HG02571 (cell line): ENCODE measurements at regions not wholly inside any gene's neighbourhood (a gene's known extent, or its start where the extent isn't known, plus 50 kb on each side); places are given as distances from the start of the nearest gene placed in this dataset.
"Not testable (repeated sequence)": the region's sequence is repeated elsewhere in the genome, so short reads cannot be mapped to it uniquely, and the experiment has no call there.

ENCODE experiments used
- ATAC-seq: cut with Tn5 transposase; IDR thresholded peaks from one replicate; pipeline ENCODE4 v1.9.1; 2021; ENCODE audit warnings: mild to moderate bottlenecking, moderate library complexity; ENCODE audit not compliant: unreplicated experiment

DNA sequence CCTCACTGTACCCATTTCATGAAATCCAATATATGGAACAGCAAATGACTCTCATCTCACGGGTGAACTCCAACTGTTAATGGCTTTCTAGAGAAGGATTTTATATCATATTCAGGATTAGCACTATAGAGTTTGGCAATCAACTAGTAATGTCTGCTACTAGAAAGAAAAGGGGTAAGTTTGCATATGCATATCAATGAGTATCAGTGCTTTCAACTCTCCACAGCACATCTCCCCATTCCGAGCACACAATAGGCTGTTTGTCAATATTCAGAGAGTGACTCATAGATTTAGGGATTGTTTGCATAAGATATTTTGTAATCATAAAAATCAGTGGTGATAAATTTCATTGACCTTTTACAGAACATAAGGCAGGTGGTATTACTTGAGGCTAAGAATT, 163.2 kb upstream of the LMCD1 start:
- no peak for ATAC-seq

DNA sequence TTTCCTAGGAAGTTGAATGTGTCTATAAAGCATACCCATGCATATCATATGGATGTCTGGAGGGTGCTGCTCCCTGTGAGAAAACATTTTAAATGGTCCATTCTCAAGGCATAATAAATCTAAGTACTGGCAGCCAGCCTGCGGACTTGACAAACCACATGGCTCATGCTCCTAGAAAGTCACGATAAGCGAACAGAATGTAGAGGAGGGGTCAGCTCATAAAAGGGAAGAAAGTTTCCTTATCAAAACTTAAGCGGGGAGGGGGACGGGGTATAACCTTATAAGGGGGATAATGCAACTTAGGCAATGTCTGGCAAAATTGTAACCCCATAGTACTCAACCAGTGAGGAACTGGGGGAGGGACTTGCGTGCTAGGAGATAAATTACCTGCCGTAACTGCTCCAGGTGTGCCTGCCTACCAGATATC, 159.8 kb upstream of the LMCD1 start:
- no peak for ATAC-seq

DNA sequence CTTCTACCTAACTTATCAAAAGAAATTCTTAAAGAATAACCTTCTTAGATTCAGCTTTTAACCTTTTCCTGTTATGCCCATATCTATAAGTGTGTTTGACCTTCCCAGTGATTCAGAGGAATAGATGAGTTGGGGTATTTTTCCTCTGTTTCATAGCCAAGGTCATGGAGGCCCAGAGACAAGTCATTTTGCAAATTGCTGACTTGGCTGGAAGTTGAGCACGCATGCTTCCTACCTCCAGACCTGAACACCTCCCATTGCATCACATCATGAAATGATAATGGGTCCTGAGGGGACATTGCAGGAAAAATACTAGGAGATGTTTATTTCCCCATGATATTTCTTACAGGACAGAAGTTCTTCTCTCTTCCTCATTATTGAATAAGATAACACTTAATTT, 158.6 kb upstream of the LMCD1 start:
- ATAC-seq = no peak

GRCh38 chr3:8345398-8345797, 156.2 kb upstream of the LMCD1 start:
- no peak for ATAC-seq

- no peak for ATAC-seq
These were observed 153.5 kb upstream of the LMCD1 start for GRCh38 chr3:8348076-8348475.

GRCh38 chr3:8352475-8352874, 149.1 kb upstream of the LMCD1 start:
- ATAC-seq = no peak

DNA sequence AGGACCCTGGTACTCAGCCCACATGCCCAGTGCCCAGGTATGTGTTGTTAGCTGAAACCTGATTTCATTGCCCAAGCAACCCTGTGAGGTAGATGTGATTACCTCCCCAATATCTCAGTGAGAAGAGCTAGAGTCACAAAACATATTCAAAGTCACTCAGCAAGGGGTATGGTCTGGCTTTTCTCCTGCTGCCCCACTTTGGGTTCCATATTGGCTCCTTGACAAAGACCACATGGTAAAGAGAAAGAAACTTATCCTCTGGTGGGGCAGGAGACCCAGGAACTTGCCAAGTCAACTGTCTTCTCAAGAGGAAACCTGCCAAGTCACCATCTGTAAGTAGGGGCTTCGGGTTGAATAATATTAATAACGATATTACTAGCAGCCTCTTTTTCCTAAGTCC, 148.3 kb upstream of the LMCD1 start:
- ATAC-seq = no peak

DNA sequence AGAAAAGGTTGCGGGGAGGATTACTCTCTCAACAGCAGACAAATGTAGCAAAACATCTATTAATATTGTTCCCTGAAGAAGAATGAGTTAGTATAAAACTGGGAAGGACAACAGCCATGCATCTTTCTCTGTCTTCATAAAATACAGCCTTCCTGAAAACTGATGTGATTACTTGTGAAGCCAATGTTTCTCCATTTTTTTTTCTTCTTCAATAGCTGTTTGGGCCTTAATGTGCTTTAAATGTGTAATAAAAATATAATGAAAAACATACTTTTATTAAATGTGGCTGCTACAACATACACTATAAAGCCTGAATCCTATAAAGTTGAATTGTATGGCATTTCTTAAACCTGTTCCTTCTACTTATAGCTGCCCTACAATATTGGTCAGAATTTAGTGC, 146.3 kb upstream of the LMCD1 start:
- no peak for ATAC-seq

- not testable (repeated sequence) for ATAC-seq
These were observed 145.6 kb upstream of the LMCD1 start for GRCh38 chr3:8356066-8356465.

- ATAC-seq = no peak
These were observed 143.8 kb upstream of the LMCD1 start for GRCh38 chr3:8357859-8358258.

DNA sequence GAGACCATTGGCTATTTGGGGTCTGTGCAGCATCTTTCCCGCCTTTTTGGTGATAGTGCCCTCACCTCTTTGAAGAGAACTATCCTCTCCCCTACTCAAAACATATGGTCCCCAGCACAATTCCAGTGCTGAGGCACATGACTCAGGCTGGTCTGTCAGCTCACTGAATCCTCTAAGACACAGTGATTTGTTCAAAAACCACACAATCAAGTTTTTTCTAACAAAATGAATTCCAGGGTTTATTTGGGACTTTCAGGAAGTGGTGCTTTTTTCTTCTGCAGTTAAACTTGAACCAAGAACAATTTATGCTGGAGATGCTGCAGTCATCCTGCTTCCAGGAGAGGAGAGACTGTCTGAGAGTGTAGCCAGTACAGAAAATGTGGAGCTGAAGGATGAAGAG, 142.5 kb upstream of the LMCD1 start:
- no peak for ATAC-seq

DNA sequence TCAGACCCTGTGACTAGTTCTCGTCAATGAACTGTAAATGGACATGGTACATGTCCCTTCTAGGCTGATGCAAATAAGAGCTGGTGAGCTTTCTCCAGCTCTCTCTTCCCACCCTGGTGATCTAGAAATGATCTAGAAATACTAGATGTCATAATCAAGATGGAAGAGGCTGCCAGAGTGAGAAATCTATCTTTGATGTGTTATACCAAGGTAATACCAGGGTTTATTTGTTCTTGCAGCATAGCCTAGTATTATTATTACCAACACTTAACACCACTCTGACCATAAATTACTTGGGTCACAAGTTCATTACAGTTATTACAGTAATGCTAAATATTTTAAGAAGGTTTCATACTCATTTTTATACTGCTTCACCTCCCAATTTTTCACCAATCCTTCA, 138.4 kb upstream of the LMCD1 start:
- no peak for ATAC-seq

DNA sequence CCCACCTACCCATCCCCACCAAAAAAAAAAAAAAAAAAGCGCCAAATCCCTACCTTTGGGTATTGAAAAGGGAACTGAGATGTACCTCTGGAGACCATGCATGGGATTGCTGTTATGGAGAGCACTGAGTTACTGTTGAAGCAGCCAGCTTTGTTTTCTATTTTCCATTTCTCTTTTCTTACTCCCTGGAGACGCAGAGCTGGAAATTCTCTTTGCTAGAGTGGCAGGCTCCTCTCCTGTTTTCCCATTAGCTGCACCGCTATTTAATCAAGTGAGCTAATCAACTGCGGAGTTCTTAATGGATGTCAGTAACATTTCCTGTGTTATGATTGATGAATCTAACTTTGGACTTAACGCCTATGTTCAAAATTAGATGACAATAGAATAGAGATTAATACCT, 136.1 kb upstream of the LMCD1 start:
- no peak for ATAC-seq

- no peak for ATAC-seq
These were observed 135.3 kb upstream of the LMCD1 start for GRCh38 chr3:8366219-8366810.

- ATAC-seq = no peak
These were observed 133.0 kb upstream of the LMCD1 start for GRCh38 chr3:8368598-8368997.

- no peak for ATAC-seq
These were observed 132.0 kb upstream of the LMCD1 start for GRCh38 chr3:8369638-8370037.

GRCh38 chr3:8371085-8371551, 130.5 kb upstream of the LMCD1 start:
- ATAC-seq = no peak

DNA sequence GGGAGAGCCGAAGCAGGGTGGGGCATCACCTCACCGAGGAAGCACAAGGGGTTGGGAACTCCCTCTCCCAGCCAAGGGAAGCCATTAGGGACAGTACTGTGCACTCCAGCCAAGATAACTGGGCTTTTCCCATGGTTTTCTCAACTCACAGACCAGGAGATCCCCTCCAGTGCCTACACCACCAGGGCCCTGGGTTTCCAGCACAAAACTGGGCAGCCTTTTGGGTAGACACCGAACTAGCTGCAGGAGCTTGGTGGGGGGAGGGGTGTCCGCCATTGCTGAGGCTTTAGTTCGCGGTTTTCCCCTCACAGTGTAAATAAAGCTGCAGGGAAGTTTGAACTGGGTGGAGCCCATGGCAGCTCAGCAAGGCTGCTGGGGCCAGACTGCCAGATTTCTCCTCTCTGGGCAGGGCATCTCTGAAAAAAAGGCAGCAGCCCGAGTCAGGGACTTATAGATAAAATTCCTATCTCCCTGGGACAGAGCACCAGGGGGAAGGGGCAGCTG, 129.6 kb upstream of the LMCD1 start:
- ATAC-seq = no peak

DNA sequence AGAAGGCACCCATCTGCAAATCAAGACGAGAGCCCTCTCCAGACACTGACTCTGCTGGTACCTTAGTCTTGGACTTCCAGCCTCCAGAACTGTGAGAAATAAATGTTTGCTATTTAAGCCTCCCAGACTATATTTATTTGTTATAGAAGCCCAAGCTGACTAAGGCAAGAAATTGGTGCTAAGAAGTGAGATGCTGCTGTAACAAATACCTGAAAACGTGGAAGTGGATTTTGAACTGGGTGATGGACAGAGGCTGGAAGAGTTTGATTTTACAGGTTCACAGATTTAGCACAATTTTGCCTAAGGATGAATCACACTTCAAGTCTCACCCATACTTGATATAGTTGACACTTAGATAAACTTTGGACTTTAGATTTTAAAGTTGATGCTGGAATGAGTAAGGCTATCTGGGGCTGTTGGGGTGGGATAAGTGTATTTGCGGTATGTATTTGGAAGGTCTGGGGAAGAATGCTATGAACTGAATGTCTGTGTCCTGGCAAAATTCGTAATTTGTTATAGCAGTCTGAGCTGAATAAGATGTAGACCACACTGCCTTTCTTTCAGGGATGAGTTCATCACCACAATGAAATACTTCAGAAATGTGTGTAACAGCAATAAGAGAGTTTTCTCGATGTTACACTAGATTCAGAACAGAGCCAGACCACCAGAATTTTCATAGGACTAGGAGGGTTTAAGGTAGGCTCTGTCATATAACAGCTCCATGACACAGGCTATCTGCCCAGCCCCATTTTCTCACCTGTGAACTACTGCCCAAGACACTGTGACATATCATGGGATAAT, 120.5 kb upstream of the LMCD1 start:
- no peak for ATAC-seq

DNA sequence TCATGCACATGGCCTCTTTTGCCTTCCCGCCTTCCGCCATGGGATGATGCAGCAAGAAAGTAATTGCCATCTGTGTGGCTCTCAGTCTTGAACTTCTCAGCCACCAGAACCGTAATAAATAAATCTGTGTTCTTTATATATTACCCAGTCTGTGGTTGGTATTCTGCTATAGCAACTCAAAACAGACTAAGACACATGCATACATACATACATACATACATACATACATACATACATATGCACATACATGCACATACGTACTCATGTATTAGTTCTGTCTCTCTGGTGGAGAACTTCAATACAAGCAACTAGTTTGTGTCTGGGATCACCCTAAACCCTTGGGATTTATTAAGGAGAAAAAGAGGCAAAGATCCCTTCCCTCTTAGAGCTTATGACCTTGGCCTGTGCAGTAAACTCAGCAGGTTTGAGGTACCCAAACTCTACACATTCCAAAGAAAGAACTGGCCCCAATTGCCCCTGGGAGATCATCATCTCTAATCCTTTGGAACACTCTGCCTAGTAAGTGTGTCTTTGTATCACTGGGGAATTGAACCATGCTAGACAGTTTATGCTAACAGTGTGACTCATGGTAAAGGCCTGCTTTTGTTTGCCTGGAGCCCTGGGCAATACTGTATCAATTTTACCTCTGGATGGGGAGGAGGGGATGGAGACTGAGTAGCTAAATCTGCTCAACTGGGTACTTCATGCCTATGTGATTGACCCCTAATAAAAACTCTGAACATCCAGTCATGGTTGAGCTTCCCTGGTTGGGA, 115.6 kb upstream of the LMCD1 start:
- no peak for ATAC-seq

DNA sequence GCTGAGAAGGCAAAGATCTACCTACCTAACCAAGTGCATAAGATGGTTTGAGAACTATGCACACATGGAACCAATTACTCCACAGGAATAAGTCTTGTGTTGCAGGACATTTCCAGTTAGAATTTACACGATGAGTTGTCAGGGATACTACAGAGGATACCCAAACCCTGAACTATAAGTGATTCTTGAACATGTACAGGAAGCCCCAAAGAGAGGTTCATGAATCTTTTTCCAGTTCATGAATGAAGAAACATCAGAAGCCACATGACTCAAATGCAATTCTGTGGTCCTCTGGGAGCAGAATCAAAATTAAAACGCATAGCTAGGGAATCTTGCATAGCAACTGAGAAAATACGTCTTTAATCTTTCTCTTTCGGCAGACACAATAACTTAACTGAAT, 114.1 kb upstream of the LMCD1 start:
- ATAC-seq = no peak

- ATAC-seq = no peak
These were observed 101.9 kb upstream of the LMCD1 start for GRCh38 chr3:8399686-8400085.
